ENCODE measurements at regions not wholly inside any gene's neighbourhood (a gene's known extent, or its start where the extent isn't known, plus 50 kb on each side); places are given as distances from the start of the nearest gene placed in this dataset.
A peak's percentile ranks its signal among the peaks of the same experiment; 100 is the strongest.
"Not testable (repeated sequence)": the region's sequence is repeated elsewhere in the genome, so short reads cannot be mapped to it uniquely, and the experiment has no call there.

GRCh38 chr3:106420628-106421027 lies 551.8 kb upstream of the CBLB start:
- DNase-seq, result no peak

GRCh38 chr3:106421426-106421825 lies 552.6 kb upstream of the CBLB start:
- no peak for DNase-seq

- DNase-seq, result no peak
Observed at GRCh38 chr3:106421909-106422308, 553.1 kb upstream of the CBLB start.

- peak in 1 of 5 experiments; percentile 76 for DNase-seq
Observed at GRCh38 chr3:106423321-106424225, 554.8 kb upstream of the CBLB start.

GRCh38 chr3:106425026-106425425 lies 556.2 kb upstream of the CBLB start:
- DNase-seq, result no peak

- no peak for DNase-seq
Observed at GRCh38 chr3:106425916-106426315, 557.1 kb upstream of the CBLB start.

GRCh38 chr3:106428565-106428994 lies 559.8 kb upstream of the CBLB start:
- DNase-seq, result peak in 1 of 5 experiments; percentile 70

GRCh38 chr3:106431721-106432120 lies 562.9 kb upstream of the CBLB start:
- no peak for DNase-seq

GRCh38 chr3:106435899-106436453 lies 567.2 kb upstream of the CBLB start:
- DNase-seq, result no peak

GRCh38 chr3:106438887-106439286 lies 570.1 kb upstream of the CBLB start:
- DNase-seq, result no peak

GRCh38 chr3:106440672-106441071 lies 571.9 kb upstream of the CBLB start:
- DNase-seq, result no peak

GRCh38 chr3:106446271-106446670 lies 577.5 kb upstream of the CBLB start:
- no peak for DNase-seq

GRCh38 chr3:106447723-106448301 lies 579.0 kb upstream of the CBLB start:
- DNase-seq, result no peak

GRCh38 chr3:106448372-106448966 lies 579.7 kb upstream of the CBLB start:
- not testable (repeated sequence) for DNase-seq

- no peak for DNase-seq
Observed at GRCh38 chr3:106452096-106452495, 583.3 kb upstream of the CBLB start.

- no peak for DNase-seq
Observed at GRCh38 chr3:106454497-106454896, 585.7 kb upstream of the CBLB start.

- DNase-seq, result peak in 1 of 5 experiments; percentile 88
Observed at GRCh38 chr3:106457281-106458180, 588.7 kb upstream of the CBLB start.

GRCh38 chr3:106458952-106459351 lies 590.1 kb upstream of the CBLB start:
- no peak for DNase-seq

GRCh38 chr3:106466881-106467280 lies 598.1 kb upstream of the CBLB start:
- DNase-seq, result no peak

GRCh38 chr3:106473576-106474475 lies 605.0 kb upstream of the CBLB start:
- DNase-seq, result peak in 1 of 5 experiments; percentile 10

- DNase-seq, result no peak
Observed at GRCh38 chr3:106482451-106482850, 613.6 kb upstream of the CBLB start.

Measured in T-helper 2 cell (primary cell).